KMS-11 (cell line): ENCODE measurements at regions not wholly inside any gene's neighbourhood (a gene's known extent, or its start where the extent isn't known, plus 50 kb on each side); places are given as distances from the start of the nearest gene placed in this dataset.

Experiments used
- H2AFZ ChIP-seq: fragments of 200-600 bp; sonication (generic); 2 replicates; pipeline ENCODE4 v1.6.1; 2016; ENCODE audit warnings: antibody characterized with exemption, mixed run types, low read depth
- H3K27ac ChIP-seq: fragments of 200-600 bp; sonication (generic); 2 replicates; pipeline ENCODE4 v1.6.1; 2016; ENCODE audit warnings: mild to moderate bottlenecking, mixed run types
- H3K27me3 ChIP-seq: fragments of 200-600 bp; sonication (generic); 2 replicates; pipeline ENCODE4 v1.6.1; 2017; ENCODE audit warnings: mild to moderate bottlenecking, low read depth, mixed run types, moderate library complexity; ENCODE audit not compliant: insufficient read depth
- H3K36me3 ChIP-seq: fragments of 200-600 bp; sonication (generic); 2 replicates; pipeline ENCODE4 v1.6.1; 2017; ENCODE audit warnings: mild to moderate bottlenecking, mixed run types; ENCODE audit not compliant: insufficient read depth
- H3K4me1 ChIP-seq: fragments of 200-600 bp; sonication (generic); 2 replicates; pipeline ENCODE4 v1.6.1; 2016; ENCODE audit warnings: mild to moderate bottlenecking, low read depth, mixed run types; ENCODE audit not compliant: poor library complexity, severe bottlenecking
- H3K4me2 ChIP-seq: fragments of 200-600 bp; sonication (generic); 2 replicates; pipeline ENCODE4 v1.7.0; 2016; ENCODE audit warnings: mild to moderate bottlenecking, mixed run types
- H3K4me3 ChIP-seq: fragments of 200-600 bp; sonication (generic); IDR thresholded peaks from 2 replicates; pipeline ENCODE4 v1.6.1; 2017; ENCODE audit warnings: low read depth, low read length, mixed read lengths; ENCODE audit not compliant: insufficient read depth
- H3K79me2 ChIP-seq: fragments of 200-600 bp; sonication (generic); 2 replicates; pipeline ENCODE4 v1.6.1; 2016; ENCODE audit warnings: low read depth, mixed run types; ENCODE audit not compliant: insufficient read depth
- H3K9ac ChIP-seq: fragments of 200-600 bp; sonication (generic); 2 replicates; pipeline ENCODE4 v1.6.1; 2016; ENCODE audit warnings: mild to moderate bottlenecking, mixed run types
- H4K20me1 ChIP-seq: fragments of 200-600 bp; sonication (generic); 2 replicates; pipeline ENCODE4 v1.6.1; 2016; ENCODE audit warnings: mild to moderate bottlenecking, mixed run types; ENCODE audit not compliant: insufficient read depth
- TF ChIP-seq, protein P1 (sequence below): fragments of 200-600 bp; sonication (generic); conservative IDR thresholded peaks from 2 replicates; pipeline ENCODE4 v1.6.1; 2017; ENCODE audit warnings: low read depth, mild to moderate bottlenecking, antibody characterized with exemption, low read length, moderate library complexity, mixed read lengths

DNA sequence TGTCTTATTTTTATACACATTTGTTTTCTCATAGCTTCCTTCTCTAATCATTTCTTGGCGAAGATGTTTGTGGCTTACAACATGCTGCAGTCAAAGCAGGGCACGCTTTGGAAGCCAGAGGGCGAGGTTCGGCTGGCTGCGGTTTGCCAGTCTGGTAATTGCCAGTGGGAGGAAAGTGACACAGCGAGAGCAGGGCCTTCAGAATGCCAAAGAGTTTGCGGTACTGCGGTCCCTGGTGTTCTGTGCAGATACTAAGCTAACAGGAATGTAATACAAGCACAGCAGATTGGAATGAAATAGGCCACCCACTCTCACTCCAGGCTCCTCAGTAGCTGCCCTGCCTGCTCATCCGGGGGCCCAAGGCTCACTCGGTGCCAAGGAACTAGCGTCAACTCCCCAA, 58.7 kb upstream of the TGM3 start:
- H2AFZ ChIP-seq, result no peak overlapping the region

DNA sequence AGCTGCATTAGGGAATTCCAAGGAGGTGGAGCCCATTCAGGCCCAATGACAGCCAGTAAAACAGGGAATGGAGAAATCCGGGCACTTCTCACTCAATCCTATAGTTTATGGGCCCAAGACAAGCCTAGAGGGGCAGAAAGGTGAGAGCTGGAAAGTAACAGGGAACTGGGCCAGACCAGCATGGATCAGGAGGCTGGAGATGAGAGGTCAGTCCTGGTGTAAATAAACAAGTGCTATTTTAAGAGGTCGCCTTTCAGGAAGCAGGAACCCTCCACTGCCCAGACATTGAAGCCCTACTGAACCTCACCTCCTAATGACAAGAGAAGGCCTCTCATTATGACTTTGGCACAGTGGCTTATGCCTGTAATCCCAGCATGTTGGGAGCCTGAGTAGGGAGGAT, 57.2 kb upstream of the TGM3 start:
- TF ChIP-seq, protein P1, sequence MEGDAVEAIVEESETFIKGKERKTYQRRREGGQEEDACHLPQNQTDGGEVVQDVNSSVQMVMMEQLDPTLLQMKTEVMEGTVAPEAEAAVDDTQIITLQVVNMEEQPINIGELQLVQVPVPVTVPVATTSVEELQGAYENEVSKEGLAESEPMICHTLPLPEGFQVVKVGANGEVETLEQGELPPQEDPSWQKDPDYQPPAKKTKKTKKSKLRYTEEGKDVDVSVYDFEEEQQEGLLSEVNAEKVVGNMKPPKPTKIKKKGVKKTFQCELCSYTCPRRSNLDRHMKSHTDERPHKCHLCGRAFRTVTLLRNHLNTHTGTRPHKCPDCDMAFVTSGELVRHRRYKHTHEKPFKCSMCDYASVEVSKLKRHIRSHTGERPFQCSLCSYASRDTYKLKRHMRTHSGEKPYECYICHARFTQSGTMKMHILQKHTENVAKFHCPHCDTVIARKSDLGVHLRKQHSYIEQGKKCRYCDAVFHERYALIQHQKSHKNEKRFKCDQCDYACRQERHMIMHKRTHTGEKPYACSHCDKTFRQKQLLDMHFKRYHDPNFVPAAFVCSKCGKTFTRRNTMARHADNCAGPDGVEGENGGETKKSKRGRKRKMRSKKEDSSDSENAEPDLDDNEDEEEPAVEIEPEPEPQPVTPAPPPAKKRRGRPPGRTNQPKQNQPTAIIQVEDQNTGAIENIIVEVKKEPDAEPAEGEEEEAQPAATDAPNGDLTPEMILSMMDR, result no peak
- Histone ChIP-seq H3K4me3 (no peak overlapping the region), H3K36me3 (no peaks in the 10 kb centered on the region), H3K27ac (no peak overlapping the region), H3K4me1 (no peaks in the 10 kb centered on the region), H3K79me2 (no peaks in the 10 kb centered on the region), H4K20me1 (no peaks in the 10 kb centered on the region), H3K4me2 (no peak overlapping the region), H3K9ac (no peak overlapping the region), H2AFZ (no peak overlapping the region), H3K27me3 (no peaks in the 10 kb centered on the region)

More for the DNA sequence above, 58.7 kb upstream of the TGM3 start:
- Histone ChIP-seq H3K4me2 (no peak overlapping the region), H3K27ac (no peak overlapping the region), H3K79me2 (no peaks in the 10 kb centered on the region), H3K4me1 (no peaks in the 10 kb centered on the region), H3K27me3 (no peaks in the 10 kb centered on the region), H4K20me1 (no peaks in the 10 kb centered on the region), H3K9ac (no peak overlapping the region), H3K4me3 (no peak overlapping the region), H3K36me3 (no peaks in the 10 kb centered on the region)
- TF ChIP-seq, protein P1, result no peak

DNA sequence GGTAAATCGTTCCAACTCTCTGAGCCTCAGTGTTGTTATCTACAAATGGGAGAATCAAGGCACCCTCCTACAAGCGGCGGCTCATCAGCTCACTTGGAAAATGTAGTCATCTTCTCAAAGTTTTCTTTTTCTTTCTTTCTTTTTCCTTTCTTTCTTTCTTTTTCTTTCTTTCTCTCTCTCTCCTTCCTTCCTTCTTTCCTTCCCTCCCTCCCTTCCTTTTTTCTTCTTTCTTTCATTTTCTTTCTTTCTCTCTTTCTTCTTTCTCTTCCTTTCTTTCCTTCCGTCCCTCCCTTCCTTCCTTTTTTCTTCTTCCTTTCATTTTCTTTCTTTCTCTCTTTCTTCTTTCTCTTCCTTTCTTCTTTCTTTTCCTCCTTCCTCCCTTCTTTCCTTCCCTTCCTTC, 55.0 kb upstream of the TGM3 start:
- Histone ChIP-seq H4K20me1 (no peaks in the 10 kb centered on the region), H3K27ac (no peak overlapping the region), H3K4me2 (no peak overlapping the region), H3K27me3 (no peaks in the 10 kb centered on the region), H2AFZ (no peak overlapping the region), H3K36me3 (no peaks in the 10 kb centered on the region), H3K9ac (no peak overlapping the region), H3K79me2 (no peaks in the 10 kb centered on the region), H3K4me1 (no peaks in the 10 kb centered on the region), H3K4me3 (no peak overlapping the region)
- TF ChIP-seq, protein P1, result no peak

DNA sequence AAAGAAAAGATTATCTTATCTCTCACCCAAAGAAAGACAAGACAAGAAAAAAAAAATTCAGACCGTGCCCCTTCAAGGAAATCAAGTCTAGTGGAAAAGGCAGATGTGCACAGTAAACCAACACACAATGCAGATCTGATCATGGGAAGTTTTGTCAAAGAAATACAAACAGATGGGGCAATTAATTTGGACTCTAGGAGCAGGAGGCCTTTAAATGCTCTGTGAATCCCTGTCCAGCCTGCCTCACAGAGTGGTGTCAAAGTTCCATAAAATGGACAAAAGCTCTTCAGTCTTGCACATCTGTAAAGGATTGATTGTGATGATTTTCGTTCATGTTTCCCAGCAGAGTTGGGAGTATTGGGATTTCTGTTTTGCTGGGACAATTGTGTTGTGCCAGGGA, 53.1 kb upstream of the TGM3 start:
- H3K4me1 ChIP-seq, result no peaks in the 10 kb centered on the region
- H4K20me1 ChIP-seq, result no peaks in the 10 kb centered on the region
- no peak overlapping the region for H3K4me3 ChIP-seq
- H3K4me2 ChIP-seq, result no peak overlapping the region
- no peak overlapping the region for H3K9ac ChIP-seq
- no peak overlapping the region for H2AFZ ChIP-seq
- no peaks in the 10 kb centered on the region for H3K79me2 ChIP-seq
- TF ChIP-seq, protein P1, result no peak
- no peaks in the 10 kb centered on the region for H3K36me3 ChIP-seq
- H3K27me3 ChIP-seq, result no peaks in the 10 kb centered on the region
- H3K27ac ChIP-seq, result no peak overlapping the region
